ENCODE measurements at regions not wholly inside any gene's neighbourhood (a gene's known extent, or its start where the extent isn't known, plus 50 kb on each side); places are given as distances from the start of the nearest gene placed in this dataset.

- peak; percentile 70 for DNase-seq (ENCODE audit: low read depth)
These were observed 254.8 kb downstream of the HTR7 start for GRCh38 chr10:90602862-90603610.

DNA sequence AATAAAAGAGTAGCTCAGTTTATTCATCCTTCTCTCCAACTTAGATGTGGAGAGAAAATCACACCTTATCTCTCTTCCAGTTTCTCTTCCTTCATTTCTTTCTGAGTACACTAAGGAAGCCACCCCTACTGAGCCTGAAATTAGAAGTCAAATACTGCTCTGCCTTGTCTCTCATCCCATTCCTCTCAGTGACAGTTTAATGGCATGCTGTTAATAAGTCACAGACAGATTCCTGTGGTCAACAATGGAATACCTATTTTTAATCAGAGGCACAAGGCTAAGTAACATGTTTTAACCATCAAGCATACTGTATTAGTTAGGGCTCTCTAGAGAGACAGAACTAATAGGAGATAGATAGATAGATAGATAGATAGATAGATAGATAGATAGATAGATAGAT lies 253.2 kb downstream of the HTR7 start:
- DNase-seq (ENCODE audit: low read depth) = no peak

GRCh38 chr10:90605506-90605905 lies 252.3 kb downstream of the HTR7 start:
- no peak for DNase-seq (ENCODE audit: low read depth)

DNA sequence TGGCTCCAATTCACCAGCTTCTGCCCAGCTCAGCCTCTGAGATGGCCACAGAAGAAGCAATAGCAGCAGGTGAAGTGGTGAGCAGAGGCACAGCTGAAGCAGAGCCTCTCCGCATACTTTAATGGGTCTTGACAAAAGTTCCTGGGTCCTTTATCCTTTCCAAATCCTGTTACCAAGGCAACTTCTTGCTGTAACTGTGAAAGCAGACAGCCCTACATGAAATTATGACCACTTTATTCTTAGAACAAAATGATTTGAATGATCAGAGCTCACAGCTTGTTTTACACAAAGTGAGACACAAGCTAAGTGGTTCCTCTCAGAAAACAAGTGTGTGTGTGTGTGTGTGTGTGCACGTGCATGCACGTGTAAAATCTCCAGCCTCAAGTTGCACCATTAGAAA lies 245.6 kb downstream of the HTR7 start:
- no peak for DNase-seq (ENCODE audit: low read depth)

DNA sequence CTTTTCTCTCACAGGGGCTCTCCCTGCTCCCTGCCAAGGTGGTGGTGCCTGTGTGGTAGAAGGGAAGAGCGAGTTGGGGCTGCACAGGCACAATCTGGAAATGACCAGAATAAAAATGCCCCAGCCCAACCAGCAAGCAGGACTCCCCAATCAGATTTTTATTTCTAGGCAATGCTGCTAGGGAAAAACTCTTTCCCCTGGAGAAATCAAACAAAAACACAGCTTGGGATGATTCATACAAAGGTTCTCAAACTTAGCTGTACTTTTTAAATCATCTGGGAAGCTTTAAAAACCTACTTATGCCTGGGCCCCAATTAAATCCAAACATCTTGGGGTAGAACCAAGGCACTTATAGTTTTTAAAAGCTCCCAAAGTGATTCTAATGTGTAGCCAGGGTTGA lies 243.2 kb downstream of the HTR7 start:
- DNase-seq (ENCODE audit: low read depth) = no peak

GRCh38 chr10:90621577-90621976 lies 236.3 kb downstream of the HTR7 start:
- DNase-seq (ENCODE audit: low read depth) = no peak

- DNase-seq (ENCODE audit: low read depth) = no peak
These were observed 222.6 kb downstream of the HTR7 start for GRCh38 chr10:90635111-90635765.

GRCh38 chr10:90640756-90641155 lies 217.1 kb downstream of the HTR7 start:
- no peak for DNase-seq (ENCODE audit: low read depth)

DNA sequence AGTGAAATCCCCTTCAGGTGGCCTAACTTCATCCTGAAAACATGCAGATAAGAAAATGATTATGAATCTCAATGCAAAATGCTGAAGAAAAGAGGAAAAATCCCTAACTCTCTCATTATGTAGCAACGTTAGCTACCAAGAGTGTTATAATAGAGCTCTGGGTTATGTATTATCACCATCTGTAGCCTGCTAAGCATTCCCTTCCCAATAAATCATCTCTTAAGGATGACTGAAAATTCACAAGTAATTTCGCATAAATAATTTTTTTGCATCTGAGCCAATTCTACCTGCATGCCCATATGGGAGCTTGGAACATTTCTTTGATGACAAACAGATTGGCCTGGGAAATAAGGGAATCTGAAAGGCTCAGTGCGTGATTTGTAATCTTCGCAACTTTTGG lies 216.1 kb downstream of the HTR7 start:
- DNase-seq (ENCODE audit: low read depth) = no peak

- peak; percentile 45 for DNase-seq (ENCODE audit: low read depth)
These were observed 215.7 kb downstream of the HTR7 start for GRCh38 chr10:90642136-90642535.

DNA sequence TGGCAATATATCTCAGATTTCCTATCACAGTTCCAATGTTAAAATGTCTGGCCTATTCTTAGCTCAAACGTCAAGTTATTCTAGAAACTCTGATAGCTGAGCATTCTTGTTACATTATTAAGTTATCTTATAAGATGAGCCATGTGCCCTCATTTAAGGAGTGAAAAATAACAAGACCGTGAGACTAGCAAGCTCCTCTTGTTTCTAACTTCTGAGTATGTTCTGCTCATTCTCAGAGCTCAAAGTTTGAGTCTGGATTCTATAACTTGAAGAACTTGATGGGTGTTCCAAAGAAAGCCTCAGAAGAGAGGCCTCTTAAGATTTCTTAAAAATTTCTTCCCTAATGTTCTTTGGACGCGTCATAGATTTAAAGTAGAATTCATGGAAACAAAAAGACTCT lies 215.2 kb downstream of the HTR7 start:
- no peak for DNase-seq (ENCODE audit: low read depth)

- peak; percentile 81 for DNase-seq (ENCODE audit: low read depth)
These were observed 213.7 kb downstream of the HTR7 start for GRCh38 chr10:90644165-90644564.

DNA sequence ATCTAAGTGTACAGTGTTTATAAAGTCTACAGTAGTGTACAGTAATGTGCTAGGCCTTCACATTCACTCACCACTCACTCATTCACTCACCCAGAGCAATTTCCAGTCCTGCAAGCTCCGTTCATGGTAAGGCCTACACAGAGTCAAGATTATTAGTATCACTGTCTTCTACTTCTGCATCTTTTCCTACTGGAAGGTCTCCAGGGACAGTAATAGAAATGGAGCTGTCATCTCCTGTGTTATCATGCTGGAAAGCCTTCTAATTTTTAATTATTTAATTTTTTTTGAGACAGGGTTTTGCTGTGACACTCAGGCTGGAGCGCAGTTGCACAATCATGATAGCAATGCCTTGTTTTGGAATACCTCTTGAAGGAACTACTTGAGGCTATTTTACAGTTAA lies 207.0 kb downstream of the HTR7 start:
- DNase-seq (ENCODE audit: low read depth) = no peak

DNA sequence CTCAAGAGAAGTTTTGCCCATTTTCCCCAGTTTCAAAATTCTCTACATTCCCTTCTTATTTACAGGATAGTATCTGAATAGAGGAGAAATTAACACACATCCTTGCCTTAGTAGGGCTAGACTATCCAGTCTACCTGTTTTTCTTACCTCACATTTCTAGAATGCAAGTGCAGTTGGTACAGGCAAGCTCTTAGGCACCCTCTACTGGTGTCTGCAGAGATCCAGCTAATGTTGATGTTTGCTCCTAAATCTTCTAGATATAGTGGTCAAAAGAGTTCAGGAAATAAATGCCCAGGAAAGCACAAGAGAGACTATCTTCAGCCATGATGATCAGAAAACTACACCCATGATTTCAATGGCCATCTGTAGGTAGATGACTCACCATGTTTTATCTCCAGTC lies 205.3 kb downstream of the HTR7 start:
- DNase-seq (ENCODE audit: low read depth) = no peak

DNA sequence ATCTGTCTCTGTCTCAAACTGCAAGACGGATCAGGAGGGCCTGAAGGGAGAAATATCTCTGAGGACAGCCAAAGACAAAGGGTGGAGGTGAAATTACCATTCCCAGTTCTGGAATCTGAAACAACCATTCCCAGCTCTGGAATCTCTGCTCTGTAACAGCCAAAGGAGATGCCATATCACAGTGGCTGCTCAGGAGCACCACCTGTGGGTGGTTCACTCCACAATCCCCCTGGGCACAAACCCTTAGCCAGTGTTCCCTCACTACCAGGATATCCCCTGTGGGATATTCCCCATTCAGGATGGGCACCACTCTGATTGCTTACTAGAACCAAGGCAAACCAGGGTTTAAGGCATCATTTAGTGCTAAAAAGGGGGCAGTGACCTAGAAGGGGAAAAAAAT lies 199.0 kb downstream of the HTR7 start:
- no peak for DNase-seq (ENCODE audit: low read depth)

GRCh38 chr10:90665905-90666662 lies 191.8 kb downstream of the HTR7 start:
- no peak for DNase-seq (ENCODE audit: low read depth)

- no peak for DNase-seq (ENCODE audit: low read depth)
These were observed 183.4 kb downstream of the HTR7 start for GRCh38 chr10:90674461-90674860.

DNA sequence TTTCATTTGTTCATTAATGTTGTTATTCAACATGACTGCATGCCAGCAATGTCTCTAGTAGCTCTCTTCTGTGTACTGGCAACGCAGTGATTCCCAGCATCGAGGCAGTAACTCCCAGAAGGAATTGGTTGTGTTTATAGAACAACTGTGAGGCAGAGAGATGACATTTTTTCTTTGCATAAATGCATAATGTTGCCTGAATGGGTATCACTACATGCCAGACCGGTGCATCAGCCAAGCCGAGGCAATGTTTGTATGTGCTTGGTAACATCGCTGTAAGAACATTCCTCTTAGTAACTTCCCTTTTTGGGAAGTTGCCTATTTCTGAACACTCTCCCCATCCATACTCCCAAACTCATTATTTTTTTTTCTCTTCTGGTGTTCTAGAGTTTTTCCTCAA lies 182.9 kb downstream of the HTR7 start:
- DNase-seq (ENCODE audit: low read depth) = peak; percentile 93

GRCh38 chr10:90675621-90676020 lies 182.2 kb downstream of the HTR7 start:
- peak; percentile 46 for DNase-seq (ENCODE audit: low read depth)

Measured in non-pigmented ciliary epithelial cell (primary cell).